ENCODE measurements at regions not wholly inside any gene's neighbourhood (a gene's known extent, or its start where the extent isn't known, plus 50 kb on each side); places are given as distances from the start of the nearest gene placed in this dataset.

DNA sequence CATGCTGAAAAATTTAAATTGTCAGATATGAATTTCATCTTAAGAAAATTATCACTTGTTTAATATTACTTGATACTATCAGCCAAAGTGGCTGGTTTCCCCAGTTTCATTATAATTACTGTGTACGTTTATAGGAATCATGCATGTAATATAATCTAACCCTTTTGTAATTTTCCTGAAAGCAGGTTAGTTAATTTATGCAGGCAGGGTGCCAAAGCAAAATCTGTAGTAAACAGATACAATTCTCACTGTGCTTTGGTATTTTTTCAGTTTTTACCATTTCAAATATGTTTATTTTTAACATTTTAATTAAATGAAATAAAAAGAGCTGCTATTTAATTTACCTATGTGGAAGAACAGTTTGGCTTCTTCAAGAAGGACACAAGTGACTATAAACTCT, 1227.5 kb upstream of the MIR17HG start:
- TF ChIP-seq, protein P1, sequence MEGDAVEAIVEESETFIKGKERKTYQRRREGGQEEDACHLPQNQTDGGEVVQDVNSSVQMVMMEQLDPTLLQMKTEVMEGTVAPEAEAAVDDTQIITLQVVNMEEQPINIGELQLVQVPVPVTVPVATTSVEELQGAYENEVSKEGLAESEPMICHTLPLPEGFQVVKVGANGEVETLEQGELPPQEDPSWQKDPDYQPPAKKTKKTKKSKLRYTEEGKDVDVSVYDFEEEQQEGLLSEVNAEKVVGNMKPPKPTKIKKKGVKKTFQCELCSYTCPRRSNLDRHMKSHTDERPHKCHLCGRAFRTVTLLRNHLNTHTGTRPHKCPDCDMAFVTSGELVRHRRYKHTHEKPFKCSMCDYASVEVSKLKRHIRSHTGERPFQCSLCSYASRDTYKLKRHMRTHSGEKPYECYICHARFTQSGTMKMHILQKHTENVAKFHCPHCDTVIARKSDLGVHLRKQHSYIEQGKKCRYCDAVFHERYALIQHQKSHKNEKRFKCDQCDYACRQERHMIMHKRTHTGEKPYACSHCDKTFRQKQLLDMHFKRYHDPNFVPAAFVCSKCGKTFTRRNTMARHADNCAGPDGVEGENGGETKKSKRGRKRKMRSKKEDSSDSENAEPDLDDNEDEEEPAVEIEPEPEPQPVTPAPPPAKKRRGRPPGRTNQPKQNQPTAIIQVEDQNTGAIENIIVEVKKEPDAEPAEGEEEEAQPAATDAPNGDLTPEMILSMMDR (conservative IDR thresholded peaks at IDR 0.05; ENCODE audit: low read depth, low read length): no peak
- TF ChIP-seq, protein P2, sequence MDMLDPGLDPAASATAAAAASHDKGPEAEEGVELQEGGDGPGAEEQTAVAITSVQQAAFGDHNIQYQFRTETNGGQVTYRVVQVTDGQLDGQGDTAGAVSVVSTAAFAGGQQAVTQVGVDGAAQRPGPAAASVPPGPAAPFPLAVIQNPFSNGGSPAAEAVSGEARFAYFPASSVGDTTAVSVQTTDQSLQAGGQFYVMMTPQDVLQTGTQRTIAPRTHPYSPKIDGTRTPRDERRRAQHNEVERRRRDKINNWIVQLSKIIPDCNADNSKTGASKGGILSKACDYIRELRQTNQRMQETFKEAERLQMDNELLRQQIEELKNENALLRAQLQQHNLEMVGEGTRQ (IDR thresholded peaks at IDR 0.05; ENCODE audit: low read depth, low read length): no peak
- TF ChIP-seq RCOR1 (IDR thresholded peaks at IDR 0.05; ENCODE audit: insufficient replicate concordance, low read length): no peak
- TF ChIP-seq SMC3 (IDR thresholded peaks at IDR 0.05; ENCODE audit: low read depth, low read length): no peak
- no peak for TF ChIP-seq POLR2A (IDR thresholded peaks at IDR 0.05; ENCODE audit: low read depth, low read length)
- no peak for TF ChIP-seq RAD21 (IDR thresholded peaks at IDR 0.05; ENCODE audit: low read length)
- no peak for TF ChIP-seq CEBPB (IDR thresholded peaks at IDR 0.05; ENCODE audit: low read depth, low read length)
- TF ChIP-seq MAZ (IDR thresholded peaks at IDR 0.05; ENCODE audit: borderline replicate concordance, low read depth, low read length): no peak
- no peak for TF ChIP-seq MXI1 (IDR thresholded peaks at IDR 0.05; ENCODE audit: borderline replicate concordance, low read depth, low read length)
- TF ChIP-seq MAFK (IDR thresholded peaks at IDR 0.05; ENCODE audit: low read depth, low read length): no peak
- no peak for TF ChIP-seq RFX5 (IDR thresholded peaks at IDR 0.05; ENCODE audit: low read depth, low read length)
- no peak for TF ChIP-seq BHLHE40 (IDR thresholded peaks at IDR 0.05; ENCODE audit: low read depth, low read length)
- TF ChIP-seq, protein P3, sequence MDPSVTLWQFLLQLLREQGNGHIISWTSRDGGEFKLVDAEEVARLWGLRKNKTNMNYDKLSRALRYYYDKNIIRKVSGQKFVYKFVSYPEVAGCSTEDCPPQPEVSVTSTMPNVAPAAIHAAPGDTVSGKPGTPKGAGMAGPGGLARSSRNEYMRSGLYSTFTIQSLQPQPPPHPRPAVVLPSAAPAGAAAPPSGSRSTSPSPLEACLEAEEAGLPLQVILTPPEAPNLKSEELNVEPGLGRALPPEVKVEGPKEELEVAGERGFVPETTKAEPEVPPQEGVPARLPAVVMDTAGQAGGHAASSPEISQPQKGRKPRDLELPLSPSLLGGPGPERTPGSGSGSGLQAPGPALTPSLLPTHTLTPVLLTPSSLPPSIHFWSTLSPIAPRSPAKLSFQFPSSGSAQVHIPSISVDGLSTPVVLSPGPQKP (IDR thresholded peaks at IDR 0.05; ENCODE audit: borderline replicate concordance, low read depth, low read length): no peak

All from IMR-90 (cell line).